PC-3 (cell line): ENCODE measurements at regions not wholly inside any gene's neighbourhood (a gene's known extent, or its start where the extent isn't known, plus 50 kb on each side); places are given as distances from the start of the nearest gene placed in this dataset.

Experiments used
- CTCF ChIP-seq: fragments of 300-600 bp; sonication (generic); conservative IDR thresholded peaks from 2 replicates; pipeline ENCODE4 v1.5.1; 2017; ENCODE audit warnings: antibody characterized with exemption, low read depth, mild to moderate bottlenecking, low read length
- EZH2 ChIP-seq: fragments of 300-600 bp; sonication (generic); IDR thresholded peaks from one replicate; pipeline ENCODE4 v1.6.1; 2017; ENCODE audit warnings: antibody characterized with exemption, mild to moderate bottlenecking, low read length; ENCODE audit not compliant: unreplicated experiment
- EZH2phosphoT487 ChIP-seq: fragments of 300-600 bp; sonication (generic); IDR thresholded peaks from 2 replicates; pipeline ENCODE4 v1.6.1; 2018; ENCODE audit warnings: mild to moderate bottlenecking, antibody characterized with exemption, low read length, borderline replicate concordance

DNA sequence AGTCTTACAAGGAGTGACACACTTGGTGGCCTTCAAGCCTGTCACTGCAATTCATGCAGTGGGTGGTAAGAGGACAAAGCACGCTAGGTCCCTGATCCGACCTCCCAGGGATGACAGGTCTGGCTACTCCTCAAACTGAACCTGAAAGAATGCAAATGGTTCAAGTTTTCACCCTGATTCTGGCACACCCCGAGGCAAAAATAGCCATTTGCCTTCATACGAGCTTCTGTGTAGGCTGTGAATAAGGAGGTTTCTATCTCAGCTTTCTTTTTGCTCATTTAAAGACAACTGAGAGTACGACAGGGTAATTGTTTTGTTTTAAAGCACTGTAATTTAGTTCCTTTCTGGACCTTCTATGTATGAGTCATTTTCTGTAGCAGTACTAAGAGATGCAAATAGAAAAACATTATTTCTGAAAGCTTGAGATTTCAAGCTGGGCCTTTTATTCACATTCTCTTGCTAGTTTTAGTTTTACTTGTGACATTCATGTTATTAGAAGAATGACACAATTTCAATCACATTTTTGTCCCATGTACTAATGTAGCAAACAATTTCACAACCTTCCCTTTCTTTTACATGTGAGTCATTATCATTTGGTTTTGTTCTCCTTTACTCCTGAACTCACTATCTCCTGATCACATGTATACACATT lies 56.6 kb upstream of the FDX1 start:
- TF ChIP-seq CTCF (no peak), EZH2 (no peak), EZH2phosphoT487 (no peak)
